NCI-H82 (cell line): ENCODE measurements at regions not wholly inside any gene's neighbourhood (a gene's known extent, or its start where the extent isn't known, plus 50 kb on each side); places are given as distances from the start of the nearest gene placed in this dataset.
"Not testable (repeated sequence)": the region's sequence is repeated elsewhere in the genome, so short reads cannot be mapped to it uniquely, and the experiment has no call there.

Source experiments
- DNase-seq: peaks from one replicate; lab custom pipeline; 2025; lab: John Stamatoyannopoulos, UW

DNA sequence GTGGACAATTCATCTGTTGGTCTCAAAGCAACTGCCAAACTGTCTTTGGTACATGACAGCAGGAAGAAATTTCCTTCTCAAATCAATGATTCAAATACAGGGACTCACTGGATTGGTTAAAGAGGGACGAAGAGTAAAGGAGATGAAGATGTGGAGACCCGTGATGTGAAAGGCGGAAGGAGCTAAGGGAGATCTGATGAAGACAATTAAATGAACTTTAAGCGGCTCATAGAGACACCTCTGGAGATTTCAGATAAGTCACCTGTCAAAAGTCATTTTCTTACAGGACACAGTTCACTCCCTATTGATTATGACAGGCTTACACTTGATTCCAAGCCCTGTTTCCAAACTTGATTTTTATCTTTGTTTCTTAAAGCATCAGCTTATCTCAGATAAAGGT, 466.3 kb downstream of the DOK5 start:
- no peak for DNase-seq

DNA sequence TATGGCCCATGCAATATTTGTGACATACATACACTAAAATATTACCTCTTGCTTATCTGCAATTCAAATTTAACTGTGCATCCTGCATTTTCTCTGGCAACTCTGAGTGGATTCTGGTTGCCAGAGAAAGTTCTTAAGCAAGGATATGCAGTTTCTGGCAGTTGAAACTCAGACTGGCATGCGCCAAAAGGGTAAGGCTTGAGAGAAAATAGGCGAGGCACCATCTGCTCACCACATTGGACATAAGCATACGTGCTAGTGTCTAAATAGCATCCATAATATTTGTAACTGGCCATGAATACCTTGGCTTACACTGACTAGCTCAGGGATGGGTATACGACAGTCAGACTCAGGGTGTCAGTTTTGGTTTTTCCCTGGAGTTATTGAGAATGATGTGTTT, 465.1 kb downstream of the DOK5 start:
- DNase-seq: no peak

DNA sequence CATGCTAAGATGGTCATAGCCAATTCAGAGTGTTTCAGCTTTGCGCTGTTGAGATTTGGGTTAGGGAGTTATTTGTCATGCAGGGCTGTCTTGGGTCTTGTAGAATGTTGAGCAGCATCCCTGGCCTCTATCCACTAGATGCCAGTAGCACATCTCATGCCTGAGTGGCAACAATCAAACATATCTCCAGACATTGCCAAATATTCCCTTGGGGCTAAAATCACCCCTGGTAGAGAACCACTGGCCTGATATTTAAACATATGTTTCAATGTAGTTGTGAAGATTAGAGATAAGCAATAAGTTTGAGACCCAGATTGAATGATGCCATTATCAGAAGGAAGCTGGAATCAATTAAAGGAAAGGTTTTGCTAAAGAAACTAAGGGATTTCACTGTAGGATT, 463.3 kb downstream of the DOK5 start:
- DNase-seq: no peak

DNA sequence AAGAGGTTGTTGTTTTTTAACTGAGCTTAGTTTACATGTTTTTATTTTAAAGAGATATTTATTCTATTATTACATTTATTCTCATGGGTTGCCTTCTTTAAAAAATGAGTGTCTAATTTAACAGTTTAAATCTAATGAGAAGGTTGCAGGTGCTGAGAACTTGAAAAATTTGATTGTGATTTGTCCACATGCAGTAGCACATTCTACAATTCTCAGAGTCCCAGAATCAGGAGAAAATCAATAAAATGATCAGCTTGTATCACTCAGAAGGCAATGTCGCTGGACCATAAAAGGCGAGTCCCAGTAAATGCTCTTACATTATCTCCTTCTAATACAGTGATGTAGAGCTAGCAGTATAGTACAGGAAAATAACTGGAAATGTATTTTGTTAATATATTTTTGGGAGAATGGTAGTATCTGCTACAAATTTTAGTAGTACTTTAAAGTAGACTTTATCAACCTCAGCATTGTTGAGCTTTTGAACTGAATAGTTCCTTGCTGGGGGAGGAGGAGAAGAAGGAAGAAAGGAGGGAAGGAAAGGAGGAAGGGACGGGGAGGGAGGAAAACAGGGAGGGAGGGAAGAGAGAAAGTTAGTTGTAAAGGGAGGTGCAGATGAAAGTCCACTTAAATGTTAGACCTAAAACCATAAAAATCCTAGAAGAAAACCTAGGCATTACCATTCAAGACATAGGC, 458.0 kb downstream of the DOK5 start:
- no peak for DNase-seq

DNA sequence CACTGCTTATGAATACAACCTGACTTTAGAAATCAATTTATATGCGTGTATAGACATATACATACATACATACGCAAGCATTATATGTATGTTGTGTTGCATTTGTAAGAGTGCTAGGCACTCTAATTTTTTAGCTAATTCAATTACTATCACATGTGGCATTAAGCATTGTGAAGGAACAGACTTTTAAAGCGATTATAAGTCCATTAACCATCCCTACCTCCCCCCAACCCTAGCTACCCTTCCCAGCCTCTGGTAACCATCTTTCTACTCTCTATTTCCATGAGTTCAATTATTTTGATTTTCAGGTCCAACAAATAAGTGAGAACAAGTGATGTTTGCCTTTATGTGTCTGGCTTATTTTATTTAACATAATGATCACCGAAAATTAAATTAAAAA, 453.8 kb downstream of the DOK5 start:
- DNase-seq: peak; percentile 90

DNA sequence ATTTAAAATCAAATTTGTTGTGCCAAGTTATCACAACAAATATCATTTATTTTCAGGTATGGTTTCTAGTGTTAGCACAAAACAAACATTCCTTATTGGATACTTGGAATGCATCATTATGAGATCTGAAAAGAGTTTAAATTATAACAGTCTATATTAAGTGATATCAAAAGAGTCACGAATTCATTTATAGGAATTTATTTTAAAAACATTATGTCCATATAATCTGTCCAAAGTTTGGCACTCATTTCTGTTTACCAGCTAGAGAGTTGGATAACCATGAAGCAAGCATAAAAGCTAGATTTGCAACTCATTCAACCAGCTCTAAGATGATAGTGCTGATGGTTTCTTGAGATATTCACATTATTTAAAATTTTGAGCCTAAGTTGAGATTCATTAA, 453.2 kb downstream of the DOK5 start:
- no peak for DNase-seq

DNA sequence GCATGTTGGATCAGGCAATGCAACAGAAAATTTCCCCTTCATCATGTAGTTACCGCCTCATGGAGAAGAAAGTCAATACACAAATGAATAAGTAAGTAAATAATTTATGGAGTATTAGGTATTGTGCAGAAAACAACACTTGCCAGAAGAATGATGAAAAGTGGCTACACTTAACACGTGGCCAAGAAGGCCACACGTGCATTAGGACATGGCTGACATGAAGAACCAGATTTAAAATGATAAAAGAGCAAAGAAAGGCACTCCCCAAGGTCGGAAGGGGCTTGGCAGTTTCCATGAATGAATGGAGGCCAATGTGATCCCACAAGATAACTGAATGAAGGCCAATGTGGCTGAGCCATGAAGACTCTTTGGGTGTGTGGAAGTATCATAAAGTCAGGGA, 447.2 kb downstream of the DOK5 start:
- no peak for DNase-seq

DNA sequence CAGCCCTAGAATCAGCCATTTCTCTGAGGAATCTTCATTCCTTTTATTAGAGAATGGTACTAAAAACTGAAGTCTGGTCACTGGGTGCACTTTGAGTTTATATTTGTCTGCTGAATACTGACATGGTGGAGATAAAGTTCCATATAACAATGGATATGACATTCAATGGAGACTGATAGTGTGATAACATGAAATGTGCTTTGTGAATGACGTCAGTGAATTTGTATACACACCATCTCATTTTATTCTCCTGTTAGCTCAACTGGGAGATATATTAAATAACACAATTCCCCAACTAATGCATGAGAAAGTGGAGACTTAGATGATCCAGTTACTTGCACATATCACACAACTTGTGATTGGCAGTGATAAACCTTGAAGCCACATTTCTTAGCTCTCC, 446.7 kb downstream of the DOK5 start:
- no peak for DNase-seq

DNA sequence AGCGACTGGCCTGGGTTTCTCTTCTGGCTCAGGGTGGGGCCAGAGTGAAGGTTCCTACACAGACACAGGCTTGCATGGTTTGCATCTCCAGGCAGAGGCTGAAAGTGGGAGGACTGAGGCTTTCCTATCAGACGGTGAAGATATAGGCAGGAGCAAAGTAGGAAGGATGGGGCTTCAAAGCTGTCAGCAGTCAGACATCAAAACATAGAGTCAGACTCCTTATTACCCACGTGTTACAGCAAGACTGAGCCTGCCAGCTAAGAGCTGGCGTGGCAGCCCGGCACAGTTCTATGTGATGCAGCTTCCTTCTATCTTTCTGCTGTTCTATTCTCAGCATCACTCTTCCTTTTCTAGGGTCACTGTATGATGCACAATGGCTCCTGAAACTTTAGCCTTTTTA, 445.1 kb downstream of the DOK5 start:
- DNase-seq: no peak

DNA sequence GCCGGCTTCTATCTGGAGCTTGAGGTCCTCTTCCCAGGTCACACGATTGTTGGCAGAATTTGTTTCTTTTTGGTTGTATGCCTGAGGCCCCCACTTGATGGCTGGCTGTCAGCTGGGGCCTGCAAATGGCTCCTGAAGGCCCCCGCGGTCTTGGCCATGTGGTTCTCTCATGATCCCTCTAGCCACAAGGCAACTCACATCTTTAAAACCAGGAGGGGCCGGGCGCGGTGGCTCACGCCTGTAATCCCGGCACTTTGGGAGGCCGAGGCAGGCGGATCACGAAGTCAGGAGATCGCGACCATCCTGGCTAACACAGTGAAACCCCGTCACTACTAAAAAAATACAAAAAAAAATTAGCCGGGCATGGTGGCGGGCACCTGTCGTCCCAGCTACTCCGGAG, 443.6 kb downstream of the DOK5 start:
- not testable (repeated sequence) for DNase-seq

DNA sequence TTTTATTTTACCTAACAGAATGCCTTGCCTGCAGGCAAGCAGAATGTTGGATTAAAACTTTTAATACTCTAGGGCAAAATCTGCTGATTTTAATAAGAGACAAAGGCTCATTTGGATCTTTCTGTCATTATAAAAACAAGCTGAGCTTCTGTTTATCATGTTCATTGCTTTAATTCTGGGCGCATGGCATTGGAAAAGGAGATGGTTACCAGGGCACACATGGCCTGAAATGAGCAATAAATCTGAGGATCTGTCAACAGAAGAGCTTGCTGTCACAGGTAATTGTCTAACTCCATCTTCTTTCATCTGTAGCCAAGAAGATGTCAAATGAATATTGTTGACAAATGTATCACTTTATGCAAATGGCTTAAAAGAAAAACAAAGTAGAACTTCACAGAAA, 439.6 kb downstream of the DOK5 start:
- peak; percentile 17 for DNase-seq

DNA sequence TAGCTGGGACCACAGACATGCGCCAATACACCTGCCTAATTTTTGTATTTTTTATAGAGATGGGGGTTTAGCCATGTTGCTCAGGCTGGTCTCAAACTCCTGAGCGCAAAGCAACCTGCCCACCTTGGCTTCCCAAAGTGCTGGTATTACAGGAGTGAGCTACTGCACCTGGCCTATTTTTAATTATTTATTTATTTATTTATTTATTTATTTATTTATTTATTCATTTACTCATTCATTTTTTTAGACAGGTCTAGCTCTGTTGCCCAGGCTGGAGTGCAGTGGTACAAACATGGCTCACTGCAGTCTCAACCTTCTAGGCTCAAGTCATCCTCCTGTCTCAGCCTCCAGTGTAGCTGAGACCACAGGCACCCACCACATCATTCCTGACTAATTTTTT, 434.3 kb downstream of the DOK5 start:
- no peak for DNase-seq

DNA sequence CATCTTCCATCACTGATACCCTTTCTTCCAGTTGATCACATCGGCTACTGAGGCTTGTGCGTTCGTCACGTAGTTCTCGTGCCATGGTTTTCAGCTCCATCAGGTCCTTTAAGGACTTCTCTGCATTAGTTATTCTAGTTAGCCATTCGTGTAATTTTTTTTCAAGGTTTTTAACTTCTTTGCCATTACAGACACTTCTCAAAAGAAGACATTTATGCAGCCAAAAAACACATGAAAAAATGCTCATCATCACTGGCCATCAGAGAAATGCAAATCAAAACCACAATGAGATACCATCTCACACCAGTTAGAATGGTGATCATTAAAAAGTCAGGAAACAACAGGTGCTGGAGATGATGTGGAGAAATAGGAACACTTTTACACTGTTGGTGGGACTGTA, 430.7 kb downstream of the DOK5 start:
- not testable (repeated sequence) for DNase-seq

DNA sequence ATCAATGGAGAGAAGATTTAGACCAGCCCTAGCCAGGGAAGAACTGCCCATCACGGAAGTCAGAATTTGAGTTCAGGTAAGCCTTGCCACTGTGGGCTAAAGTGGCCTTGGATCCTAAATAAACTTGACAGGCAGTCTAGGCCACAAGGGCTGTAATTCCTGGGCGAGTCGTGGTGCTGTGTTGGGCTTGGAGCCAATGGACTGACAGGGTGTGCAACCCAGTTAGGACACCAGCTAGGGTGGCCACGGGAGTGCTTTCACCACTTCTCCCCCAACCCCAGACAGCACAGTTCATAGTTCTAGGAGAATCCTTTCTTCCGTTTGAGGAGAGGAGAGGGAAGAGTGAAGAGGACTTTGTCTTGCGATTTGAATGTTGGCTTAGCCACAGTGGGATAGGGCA, 422.4 kb downstream of the DOK5 start:
- DNase-seq: no peak

DNA sequence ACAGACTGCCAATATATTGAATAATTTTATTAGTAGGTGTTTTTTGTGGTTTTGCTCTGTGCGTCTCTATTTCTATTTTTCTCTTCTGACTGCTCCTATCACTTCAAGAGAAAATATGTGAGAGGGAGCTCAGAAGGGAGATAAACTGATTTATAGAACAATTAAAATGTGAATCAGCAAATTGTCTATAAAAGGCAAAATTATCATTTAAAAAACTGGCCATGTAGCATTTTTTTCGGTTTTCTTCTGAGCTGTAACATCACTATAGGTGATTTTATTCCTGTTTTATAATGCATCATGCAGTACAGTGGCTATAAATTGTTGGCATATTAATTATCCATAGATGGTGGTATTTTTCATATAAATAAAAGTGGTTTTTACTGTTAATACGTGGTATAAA, 416.5 kb downstream of the DOK5 start:
- DNase-seq: no peak

DNA sequence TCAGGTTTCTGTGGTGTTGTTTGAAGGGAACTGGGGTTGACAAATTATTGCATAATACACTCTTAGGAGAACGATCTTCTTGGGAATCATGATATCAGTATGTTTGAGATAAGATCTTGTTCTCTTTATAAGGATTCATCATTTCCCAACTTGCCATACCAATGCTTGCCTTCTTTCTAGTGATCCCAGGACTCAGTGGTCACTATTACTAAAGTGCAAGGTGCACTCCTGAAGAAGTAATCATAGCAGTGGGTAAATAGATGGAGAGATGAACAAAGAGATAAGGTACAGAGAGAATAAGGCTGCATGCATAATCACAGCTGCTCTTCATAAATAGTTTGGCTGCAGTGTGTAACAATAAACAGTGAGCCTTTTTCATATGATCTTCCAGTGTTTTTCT, 404.0 kb downstream of the DOK5 start:
- no peak for DNase-seq

DNA sequence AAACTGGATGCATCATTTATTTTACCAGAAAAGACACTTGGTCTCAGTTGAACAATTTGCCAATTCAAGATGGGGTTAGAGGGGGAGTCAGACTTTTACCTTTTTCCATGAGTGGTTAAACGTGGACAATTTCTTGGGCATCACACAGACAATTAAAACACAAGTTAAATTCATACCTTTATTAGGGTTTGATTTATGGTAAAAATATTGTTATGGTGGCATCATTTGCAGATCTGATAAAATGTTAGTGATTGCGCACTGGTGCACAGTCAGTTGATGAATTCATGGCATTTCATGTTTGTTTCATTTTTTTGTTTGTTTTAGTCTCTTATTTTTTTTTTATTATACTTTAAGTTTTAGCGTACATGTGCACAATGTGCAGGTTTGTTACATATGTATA, 399.9 kb downstream of the DOK5 start:
- no peak for DNase-seq

DNA sequence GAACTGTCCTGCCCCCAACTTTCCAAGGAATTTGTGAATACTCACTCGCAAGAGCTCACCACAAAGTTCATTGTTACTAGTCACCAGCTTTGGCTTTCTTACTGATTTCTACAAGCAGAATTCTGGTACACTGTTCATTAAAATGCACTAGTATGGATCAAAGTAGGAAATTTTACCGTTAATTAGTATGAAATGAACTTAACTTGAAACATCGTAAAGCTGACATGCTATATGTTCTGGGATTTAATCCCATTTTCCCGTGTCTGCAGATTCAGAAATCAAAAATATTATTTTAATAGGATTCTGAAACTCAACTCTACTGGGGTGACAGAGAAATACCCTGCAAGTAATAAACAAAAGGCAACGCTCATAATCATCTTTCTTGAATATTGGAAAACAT, 399.3 kb downstream of the DOK5 start:
- no peak for DNase-seq

DNA sequence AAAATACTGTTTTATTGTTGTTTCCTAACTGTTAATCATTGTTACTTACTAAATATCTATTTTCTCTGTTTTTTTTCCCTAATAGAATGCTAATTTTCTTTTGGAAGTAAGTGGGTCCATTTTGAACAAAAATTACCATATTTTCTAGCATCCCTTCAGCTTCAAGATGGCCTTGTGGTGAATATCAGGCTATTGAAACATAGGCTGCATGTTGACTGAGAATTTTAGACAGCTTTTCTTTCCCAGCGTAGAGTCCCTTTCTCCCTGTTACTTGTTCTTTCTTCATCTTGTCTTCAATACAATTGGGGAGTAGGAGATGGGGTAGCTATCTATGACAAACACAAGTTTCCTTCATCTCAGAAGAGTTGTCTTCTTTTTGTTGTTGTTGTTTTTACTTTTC, 397.0 kb downstream of the DOK5 start:
- no peak for DNase-seq

DNA sequence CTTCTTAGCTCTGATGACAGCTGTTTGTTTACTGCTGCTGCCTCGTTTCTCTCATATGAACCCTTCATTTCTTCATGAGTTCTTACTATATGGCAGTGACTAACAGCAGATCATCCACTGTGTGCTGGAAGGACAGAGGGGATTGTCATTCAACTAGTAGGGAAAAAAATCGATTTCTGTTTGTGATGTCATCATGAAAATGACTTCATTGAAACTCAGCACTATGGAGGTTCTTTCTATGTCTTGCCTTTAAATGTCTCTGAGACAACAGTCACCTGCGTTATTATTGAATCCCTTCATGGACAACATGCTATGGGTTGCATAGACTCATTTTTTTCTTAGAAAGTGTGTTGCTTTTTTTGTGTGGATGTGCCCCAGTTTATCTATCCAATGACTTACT, 394.4 kb downstream of the DOK5 start:
- no peak for DNase-seq

DNA sequence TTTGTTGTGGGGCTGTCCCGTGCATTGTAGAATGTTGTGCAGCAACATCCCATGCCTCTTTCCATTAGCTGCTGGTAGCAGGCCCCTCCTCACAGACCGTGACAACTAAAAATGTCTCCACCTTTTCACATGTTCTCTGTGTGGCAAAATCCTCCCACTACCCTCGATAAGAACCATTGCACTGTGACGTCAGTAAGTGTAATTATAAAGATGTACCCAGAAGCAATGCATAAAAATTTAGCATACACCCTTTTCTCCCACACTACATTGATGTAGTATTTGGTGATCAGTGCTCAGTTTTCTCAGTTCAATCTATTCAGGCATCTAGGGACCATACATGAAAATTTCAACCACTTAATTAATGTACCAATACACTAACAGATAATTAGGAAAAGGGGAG, 389.9 kb downstream of the DOK5 start:
- DNase-seq: no peak

DNA sequence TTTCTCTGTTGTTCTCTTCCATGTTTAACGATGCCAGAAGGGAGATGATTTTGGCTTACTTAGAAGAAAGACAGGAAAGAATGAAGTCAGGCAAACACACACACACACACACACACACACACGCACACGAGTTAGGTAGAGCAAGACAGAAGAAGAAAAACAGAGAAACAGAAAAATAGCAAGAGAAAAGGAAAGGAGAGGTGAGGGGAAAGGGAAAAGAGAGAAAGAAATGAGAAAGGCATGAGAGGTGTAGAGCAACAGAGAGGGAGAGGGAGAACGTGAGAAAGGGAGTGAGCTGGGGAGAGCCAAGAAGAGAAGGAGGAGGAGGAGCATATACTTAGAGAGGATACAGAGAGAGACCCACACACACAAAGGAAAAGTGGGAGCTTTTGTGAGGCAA, 385.3 kb downstream of the DOK5 start:
- DNase-seq: peak; percentile 43

DNA sequence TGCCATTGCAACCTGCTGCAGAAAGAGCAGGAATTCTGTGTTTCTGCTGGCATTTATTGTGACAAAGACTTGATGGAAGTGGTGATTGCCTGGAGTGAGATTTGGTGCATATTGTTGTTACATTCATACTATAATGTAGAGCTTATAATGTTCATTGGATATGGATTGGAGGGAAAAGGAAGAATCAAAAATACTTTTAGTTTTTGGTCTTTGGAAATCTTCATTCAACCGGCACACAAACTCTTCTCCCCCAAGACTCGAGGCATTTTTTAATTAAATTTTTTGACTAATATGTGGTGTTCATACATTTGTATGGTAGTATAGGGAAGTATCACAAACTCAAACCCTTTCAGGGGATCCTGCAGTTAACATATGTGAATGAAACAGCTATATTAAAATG, 380.8 kb downstream of the DOK5 start:
- DNase-seq: no peak

DNA sequence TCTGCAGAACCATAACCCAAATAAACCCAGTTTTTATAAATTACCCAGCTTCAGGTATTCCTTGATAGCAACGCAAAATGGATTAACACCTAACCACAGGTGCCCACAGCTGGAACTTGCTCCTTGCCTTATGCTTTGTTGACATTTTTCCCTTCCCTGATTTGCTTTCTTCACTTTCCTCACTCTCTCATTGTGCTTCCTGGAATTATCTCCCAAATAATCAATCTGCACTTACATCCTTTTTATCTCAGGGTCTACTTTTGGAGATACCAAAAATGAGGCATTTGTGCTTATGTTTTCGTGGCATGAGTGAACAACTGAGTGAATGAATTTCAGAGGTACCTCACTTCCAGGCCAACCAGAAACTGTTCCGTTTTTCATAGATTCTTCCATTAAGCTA, 374.3 kb downstream of the DOK5 start:
- no peak for DNase-seq
